DND-41 (cell line): ENCODE measurements at regions not wholly inside any gene's neighbourhood (a gene's known extent, or its start where the extent isn't known, plus 50 kb on each side); places are given as distances from the start of the nearest gene placed in this dataset.

Experiments used
- ATAC-seq: fragments of 200-7000 bp; cut with Tn5 transposase; 3 replicates; pipeline ENCODE4 v1.9.1; 2021; ENCODE audit warnings: low read depth; ENCODE audit not compliant: insufficient read depth
- DNase-seq: peaks from one replicate; pipeline ENCODE4 v3.0.0-alpha.2; 2020
- H2AFZ ChIP-seq: 2 replicates; pipeline ENCODE4 v1.6.0; 2012; ENCODE audit warnings: low read depth, low read length
- H3K27ac ChIP-seq: 2 replicates; pipeline ENCODE4 v1.5.1; 2012; ENCODE audit warnings: low read length, inconsistent platforms
- H3K27me3 ChIP-seq: fragments of 200-600 bp; sonication (generic); 2 replicates; pipeline ENCODE4 v1.6.0; 2012; ENCODE audit warnings: low read length, mild to moderate bottlenecking, inconsistent platforms; ENCODE audit not compliant: insufficient read depth, poor library complexity
- H3K36me3 ChIP-seq: 2 replicates; pipeline ENCODE4 v1.5.1; 2012; ENCODE audit warnings: low read length, inconsistent platforms; ENCODE audit not compliant: insufficient read depth
- H3K4me1 ChIP-seq: 2 replicates; pipeline ENCODE4 v1.5.1; 2012; ENCODE audit warnings: mild to moderate bottlenecking, low read length; ENCODE audit not compliant: insufficient read depth
- H3K4me2 ChIP-seq: 2 replicates; pipeline ENCODE4 v1.6.0; 2012; ENCODE audit warnings: mild to moderate bottlenecking, moderate library complexity, low read length, inconsistent platforms; ENCODE audit not compliant: insufficient read depth
- H3K4me3 ChIP-seq, 2 experiments: fragments of 200-600 bp in 1 of 2; shearing (Covaris generic) in 1 of 2; 2 replicates each; pipeline ENCODE4 v1.5.1; 2012 to 2016; ENCODE audit warnings: inconsistent platforms in 2 of 2, low read length in 2 of 2, mild to moderate bottlenecking in 2 of 2, low read depth in 1 of 2, moderate library complexity in 1 of 2
- H3K79me2 ChIP-seq: 2 replicates; pipeline ENCODE4 v1.6.0; 2012; ENCODE audit warnings: low read length, inconsistent platforms; ENCODE audit not compliant: insufficient read depth
- H3K9ac ChIP-seq: 2 replicates; pipeline ENCODE4 v1.6.0; 2012; ENCODE audit warnings: low read depth, mild to moderate bottlenecking, inconsistent platforms, low read length, moderate library complexity
- H3K9me3 ChIP-seq: 2 replicates; pipeline ENCODE4 v1.5.1; 2012; ENCODE audit warnings: low read length, moderate library complexity, mild to moderate bottlenecking, inconsistent platforms; ENCODE audit not compliant: insufficient read depth, severe bottlenecking
- H4K20me1 ChIP-seq: 2 replicates; pipeline ENCODE4 v1.6.0; 2012; ENCODE audit warnings: low read length; ENCODE audit not compliant: insufficient read depth
- EZH2 ChIP-seq: IDR thresholded peaks from 3 replicates; pipeline ENCODE4 v1.6.1; 2012; ENCODE audit warnings: borderline replicate concordance, low read depth, mild to moderate bottlenecking, moderate library complexity, low read length, inconsistent platforms; ENCODE audit not compliant: severe bottlenecking
- TF ChIP-seq, protein P1 (sequence below): IDR thresholded peaks from 2 replicates; pipeline ENCODE4 v1.5.1; 2012; ENCODE audit warnings: borderline replicate concordance, low read length, moderate library complexity, mild to moderate bottlenecking; ENCODE audit not compliant: poor library complexity, severe bottlenecking; ENCODE audit errors: extremely low read depth

DNA sequence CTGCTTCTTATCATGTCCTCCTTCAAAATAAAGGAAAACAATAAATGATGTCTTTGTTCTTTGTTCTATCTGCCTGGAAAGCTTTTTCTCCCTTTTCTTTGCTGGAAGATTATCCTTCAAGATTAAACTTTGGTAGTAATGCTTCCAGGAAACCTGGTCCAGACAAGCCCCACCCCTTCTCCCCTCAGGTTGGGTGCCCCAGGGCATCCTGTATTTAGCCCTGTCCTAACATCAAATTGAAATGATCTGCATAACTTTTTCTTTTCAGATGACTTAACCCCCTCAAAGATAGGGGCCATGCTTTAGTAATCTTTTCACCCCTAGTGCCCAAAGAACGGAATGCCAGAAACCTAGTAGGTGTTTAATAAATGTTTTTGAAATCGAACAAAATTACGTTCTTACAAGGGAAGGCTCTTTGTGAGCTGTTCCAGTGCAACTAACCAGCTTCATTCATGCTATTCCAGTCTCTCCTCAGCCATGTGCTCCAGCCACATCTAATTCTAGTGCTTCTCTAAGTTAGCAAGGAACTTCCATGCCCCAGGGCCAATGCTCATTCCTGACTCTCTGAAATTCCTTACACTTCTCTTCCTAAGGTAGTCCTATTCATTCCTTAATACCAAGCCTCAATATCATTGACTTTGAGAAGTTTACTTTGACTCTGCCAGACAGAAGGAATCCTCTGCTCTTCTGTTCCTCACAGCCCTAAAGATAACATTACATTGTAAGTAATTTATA is 135.6 kb upstream of the BACH2 start:
- no peak overlapping the region for H2AFZ ChIP-seq
- H3K9ac ChIP-seq = no peak overlapping the region
- no peaks in the 10 kb centered on the region for H3K79me2 ChIP-seq
- no peak for DNase-seq
- H3K27ac ChIP-seq = no peak overlapping the region
- H3K9me3 ChIP-seq = peaks cover 33% of the 10 kb centered on the region
- H3K4me2 ChIP-seq = no peak overlapping the region
- no peaks in the 10 kb centered on the region for H4K20me1 ChIP-seq
- H3K4me1 ChIP-seq = no peaks in the 10 kb centered on the region
- H3K27me3 ChIP-seq = no peaks in the 10 kb centered on the region
- no peak for TF ChIP-seq EZH2
- TF ChIP-seq, protein P1, sequence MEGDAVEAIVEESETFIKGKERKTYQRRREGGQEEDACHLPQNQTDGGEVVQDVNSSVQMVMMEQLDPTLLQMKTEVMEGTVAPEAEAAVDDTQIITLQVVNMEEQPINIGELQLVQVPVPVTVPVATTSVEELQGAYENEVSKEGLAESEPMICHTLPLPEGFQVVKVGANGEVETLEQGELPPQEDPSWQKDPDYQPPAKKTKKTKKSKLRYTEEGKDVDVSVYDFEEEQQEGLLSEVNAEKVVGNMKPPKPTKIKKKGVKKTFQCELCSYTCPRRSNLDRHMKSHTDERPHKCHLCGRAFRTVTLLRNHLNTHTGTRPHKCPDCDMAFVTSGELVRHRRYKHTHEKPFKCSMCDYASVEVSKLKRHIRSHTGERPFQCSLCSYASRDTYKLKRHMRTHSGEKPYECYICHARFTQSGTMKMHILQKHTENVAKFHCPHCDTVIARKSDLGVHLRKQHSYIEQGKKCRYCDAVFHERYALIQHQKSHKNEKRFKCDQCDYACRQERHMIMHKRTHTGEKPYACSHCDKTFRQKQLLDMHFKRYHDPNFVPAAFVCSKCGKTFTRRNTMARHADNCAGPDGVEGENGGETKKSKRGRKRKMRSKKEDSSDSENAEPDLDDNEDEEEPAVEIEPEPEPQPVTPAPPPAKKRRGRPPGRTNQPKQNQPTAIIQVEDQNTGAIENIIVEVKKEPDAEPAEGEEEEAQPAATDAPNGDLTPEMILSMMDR = no peak
- no peak overlapping the region for H3K4me3 ChIP-seq
- no peak for ATAC-seq
- H3K36me3 ChIP-seq = no peaks in the 10 kb centered on the region

DNA sequence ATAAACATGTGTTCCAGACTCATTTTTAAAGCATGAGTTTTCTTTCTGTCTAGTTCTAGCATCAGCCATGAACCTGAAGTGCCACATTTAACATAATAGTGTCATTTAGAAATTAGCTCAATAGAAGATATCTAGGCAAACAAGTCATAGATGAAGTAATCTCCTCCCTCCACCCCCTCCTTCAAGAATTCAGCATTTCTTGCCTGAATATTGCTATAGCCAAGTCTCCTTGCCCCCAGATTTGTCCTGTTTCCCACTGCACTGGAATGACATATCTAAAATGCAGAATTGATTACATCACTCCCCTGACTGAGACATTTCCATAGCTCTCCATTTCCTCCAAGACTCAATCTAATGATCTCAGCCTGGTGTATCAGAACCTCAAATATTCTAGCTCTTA is 134.9 kb upstream of the BACH2 start:
- Histone ChIP-seq H2AFZ (no peak overlapping the region), H3K27me3 (no peaks in the 10 kb centered on the region), H3K4me1 (no peaks in the 10 kb centered on the region), H3K79me2 (no peaks in the 10 kb centered on the region), H3K4me3 (no peak overlapping the region), H4K20me1 (no peaks in the 10 kb centered on the region), H3K9me3 (peaks cover 33% of the 10 kb centered on the region), H3K4me2 (no peak overlapping the region), H3K36me3 (no peaks in the 10 kb centered on the region), H3K9ac (no peak overlapping the region), H3K27ac (no peak overlapping the region)
- no peak for ATAC-seq
- DNase-seq = no peak
- TF ChIP-seq, protein P1 = no peak

DNA sequence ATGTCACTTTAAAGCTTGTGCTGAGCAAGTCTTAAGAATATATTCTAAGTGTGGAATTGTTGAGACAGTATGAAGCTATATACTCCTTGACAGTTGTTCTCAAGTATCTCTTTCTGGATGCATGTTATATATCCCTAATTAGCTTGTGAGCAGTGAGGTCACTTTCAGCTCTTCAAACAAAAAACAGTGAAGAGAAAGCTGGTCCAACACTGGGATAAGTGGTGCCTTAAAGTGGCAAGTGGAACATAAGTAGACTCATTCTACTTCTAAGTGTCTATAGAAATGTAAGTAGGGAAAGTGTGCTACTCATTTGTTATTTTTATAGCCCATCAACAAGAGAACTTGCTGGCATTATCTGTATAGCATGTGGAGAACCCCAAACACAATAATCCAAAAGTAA is 133.1 kb upstream of the BACH2 start:
- H3K79me2 ChIP-seq = no peaks in the 10 kb centered on the region
- no peak for DNase-seq
- peaks cover 33% of the 10 kb centered on the region for H3K9me3 ChIP-seq

More for the DNA sequence above, 133.1 kb upstream of the BACH2 start:
- no peak overlapping the region for H3K4me3 ChIP-seq
- H3K27ac ChIP-seq = no peak overlapping the region
- no peak for ATAC-seq
- H3K9ac ChIP-seq = no peak overlapping the region
- H3K27me3 ChIP-seq = no peaks in the 10 kb centered on the region
- no peak overlapping the region for H3K4me2 ChIP-seq
- H3K36me3 ChIP-seq = no peaks in the 10 kb centered on the region
- H3K4me1 ChIP-seq = peaks cover 11% of the 10 kb centered on the region
- no peak for TF ChIP-seq EZH2
- TF ChIP-seq, protein P1 = no peak
- H4K20me1 ChIP-seq = no peaks in the 10 kb centered on the region
- H2AFZ ChIP-seq = no peak overlapping the region
